Neural cell (in vitro differentiated cells): ENCODE measurements at regions not wholly inside any gene's neighbourhood (a gene's known extent, or its start where the extent isn't known, plus 50 kb on each side); places are given as distances from the start of the nearest gene placed in this dataset.

Source experiments
- H2AFZ ChIP-seq: fragments of 200-600, 300-800 bp; sonication (generic), shearing (Covaris generic); 2 replicates; pipeline ENCODE4 v1.6.0; 2014; ENCODE audit warnings: low read depth, mild to moderate bottlenecking, antibody characterized with exemption, low read length, moderate library complexity
- H3F3A ChIP-seq: fragments of 200-600 bp; shearing (Covaris generic); 2 replicates; pipeline ENCODE4 v1.6.1; 2016; ENCODE audit warnings: mild to moderate bottlenecking, moderate library complexity, mixed read lengths, antibody characterized with exemption, low read length; ENCODE audit not compliant: insufficient read depth, poor library complexity, severe bottlenecking
- H3K27ac ChIP-seq: fragments of 200-600, 300-800 bp; sonication (generic), shearing (Covaris generic); 2 replicates; pipeline ENCODE4 v1.5.1; 2014; ENCODE audit warnings: mild to moderate bottlenecking, low read length, moderate library complexity
- H3K27me3 ChIP-seq: fragments of 300-800, 200-600 bp; sonication (generic), shearing (Covaris generic); 2 replicates; pipeline ENCODE4 v1.6.0; 2014; ENCODE audit warnings: mild to moderate bottlenecking, low read depth, low read length, moderate library complexity; ENCODE audit not compliant: insufficient read depth
- H3K36me3 ChIP-seq: fragments of 300-800, 200-600 bp; sonication (generic), shearing (Covaris generic); 2 replicates; pipeline ENCODE4 v1.5.1; 2014; ENCODE audit warnings: mild to moderate bottlenecking, antibody characterized with exemption, low read length, moderate library complexity; ENCODE audit not compliant: insufficient read depth
- H3K4me2 ChIP-seq: fragments of 300-800, 200-600 bp; sonication (generic), shearing (Covaris generic); 2 replicates; pipeline ENCODE4 v1.6.0; 2014; ENCODE audit warnings: mild to moderate bottlenecking, low read length
- H3K4me3 ChIP-seq: fragments of 300-800, 200-600 bp; sonication (generic), shearing (Covaris generic); 2 replicates; pipeline ENCODE4 v1.5.1; 2014; ENCODE audit warnings: mild to moderate bottlenecking, low read length, moderate library complexity
- H3K79me2 ChIP-seq: fragments of 200-600 bp; shearing (Covaris generic); replicated peaks from 2 replicates; pipeline ENCODE4 v1.6.0; 2014; ENCODE audit warnings: mild to moderate bottlenecking, low read length, moderate library complexity; ENCODE audit not compliant: insufficient read depth
- H3K9ac ChIP-seq: fragments of 300-800, 200-600 bp; sonication (generic), shearing (Covaris generic); 2 replicates; pipeline ENCODE4 v1.6.1; 2016; ENCODE audit warnings: mild to moderate bottlenecking, low read length, mixed read lengths
- H3K9me2 ChIP-seq: fragments of 200-600 bp; shearing (Covaris generic); 2 replicates; pipeline ENCODE4 v1.6.1; 2016; ENCODE audit warnings: mild to moderate bottlenecking, low read length, mixed read lengths; ENCODE audit not compliant: insufficient read depth
- H3K9me3 ChIP-seq: fragments of 200-600, 300-800 bp; sonication (generic), shearing (Covaris generic); 2 replicates; pipeline ENCODE4 v1.6.1; 2016; ENCODE audit warnings: mild to moderate bottlenecking, mixed run types, low read length, moderate library complexity, mixed read lengths
- H4K20me1 ChIP-seq: fragments of 200-600 bp; shearing (Covaris generic); 2 replicates; pipeline ENCODE4 v1.6.1; 2016; ENCODE audit warnings: mild to moderate bottlenecking, mixed run types; ENCODE audit not compliant: insufficient read depth
- EP300 ChIP-seq: fragments of 450-650 bp; conservative IDR thresholded peaks from 2 replicates; pipeline ENCODE4 v1.6.1; 2014; ENCODE audit warnings: antibody characterized with exemption, mild to moderate bottlenecking, moderate library complexity; ENCODE audit not compliant: poor library complexity, severe bottlenecking
- EZH2 ChIP-seq: fragments of 200-600, 300-800 bp; shearing (Covaris generic), sonication (generic); IDR thresholded peaks from 2 replicates; pipeline ENCODE4 v1.6.1; 2014; ENCODE audit warnings: antibody characterized with exemption, low read length, borderline replicate concordance, mild to moderate bottlenecking; ENCODE audit not compliant: insufficient read depth, poor library complexity, severe bottlenecking
- MXI1 ChIP-seq: fragments of 450-650 bp; conservative IDR thresholded peaks from 2 replicates; pipeline ENCODE4 v1.6.1; 2014; ENCODE audit warnings: antibody characterized with exemption, mild to moderate bottlenecking; ENCODE audit not compliant: poor library complexity, severe bottlenecking
- POLR2AphosphoS5 ChIP-seq: IDR thresholded peaks from 2 replicates; pipeline ENCODE4 v1.6.1; 2012
- RAD21 ChIP-seq: fragments of 450-650 bp; conservative IDR thresholded peaks from 2 replicates; pipeline ENCODE4 v1.6.1; 2014; ENCODE audit warnings: antibody characterized with exemption, mild to moderate bottlenecking, moderate library complexity
- SMC3 ChIP-seq: fragments of 450-650 bp; conservative IDR thresholded peaks from 2 replicates; pipeline ENCODE4 v1.6.1; 2014; ENCODE audit warnings: antibody characterized with exemption, mild to moderate bottlenecking, moderate library complexity; ENCODE audit not compliant: poor library complexity
- TAF1 ChIP-seq: IDR thresholded peaks from 2 replicates; pipeline ENCODE4 v1.6.1; 2012; ENCODE audit warnings: low read depth
- TF ChIP-seq, protein P1 (sequence below): fragments of 450-650 bp; IDR thresholded peaks from 2 replicates; pipeline ENCODE4 v1.5.1; 2014; ENCODE audit warnings: antibody characterized with exemption, mild to moderate bottlenecking, moderate library complexity; ENCODE audit not compliant: poor library complexity, severe bottlenecking
- TF ChIP-seq, protein P2 (sequence below): IDR thresholded peaks from 2 replicates; pipeline ENCODE4 v1.6.1; 2012; ENCODE audit warnings: borderline replicate concordance

DNA sequence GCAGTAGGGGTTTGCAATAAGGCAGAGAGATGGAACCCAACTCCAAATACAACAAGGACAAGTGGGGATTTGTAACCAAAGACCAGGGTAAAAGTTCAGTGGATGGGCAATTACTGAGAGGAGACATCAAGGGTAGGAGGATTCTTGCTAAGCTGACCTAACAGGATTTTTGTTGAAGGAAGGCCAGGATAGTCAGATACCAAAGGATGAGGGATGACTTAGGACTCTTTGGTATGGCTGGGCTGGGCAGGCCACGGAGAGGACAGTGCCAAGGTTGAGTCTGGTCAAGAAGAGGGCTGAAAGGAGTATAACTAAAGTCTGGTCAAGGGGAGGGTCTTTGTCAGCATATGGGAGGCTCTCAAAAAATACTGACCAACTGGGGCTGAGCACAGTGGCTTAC, 85.3 kb upstream of the UBE2E2 start:
- H3K36me3 ChIP-seq = no peaks in the 10 kb centered on the region
- no peaks in the 10 kb centered on the region for H3K27me3 ChIP-seq
- H3K9me3 ChIP-seq = no peaks in the 10 kb centered on the region
- H3K9me2 ChIP-seq = no peaks in the 10 kb centered on the region
- H3K79me2 ChIP-seq = no peaks in the 10 kb centered on the region
- H3K4me2 ChIP-seq = no peak overlapping the region
- H3K9ac ChIP-seq = no peak overlapping the region
- no peaks in the 10 kb centered on the region for H3F3A ChIP-seq
- TF ChIP-seq SMC3 = no peak
- TF ChIP-seq, protein P1, sequence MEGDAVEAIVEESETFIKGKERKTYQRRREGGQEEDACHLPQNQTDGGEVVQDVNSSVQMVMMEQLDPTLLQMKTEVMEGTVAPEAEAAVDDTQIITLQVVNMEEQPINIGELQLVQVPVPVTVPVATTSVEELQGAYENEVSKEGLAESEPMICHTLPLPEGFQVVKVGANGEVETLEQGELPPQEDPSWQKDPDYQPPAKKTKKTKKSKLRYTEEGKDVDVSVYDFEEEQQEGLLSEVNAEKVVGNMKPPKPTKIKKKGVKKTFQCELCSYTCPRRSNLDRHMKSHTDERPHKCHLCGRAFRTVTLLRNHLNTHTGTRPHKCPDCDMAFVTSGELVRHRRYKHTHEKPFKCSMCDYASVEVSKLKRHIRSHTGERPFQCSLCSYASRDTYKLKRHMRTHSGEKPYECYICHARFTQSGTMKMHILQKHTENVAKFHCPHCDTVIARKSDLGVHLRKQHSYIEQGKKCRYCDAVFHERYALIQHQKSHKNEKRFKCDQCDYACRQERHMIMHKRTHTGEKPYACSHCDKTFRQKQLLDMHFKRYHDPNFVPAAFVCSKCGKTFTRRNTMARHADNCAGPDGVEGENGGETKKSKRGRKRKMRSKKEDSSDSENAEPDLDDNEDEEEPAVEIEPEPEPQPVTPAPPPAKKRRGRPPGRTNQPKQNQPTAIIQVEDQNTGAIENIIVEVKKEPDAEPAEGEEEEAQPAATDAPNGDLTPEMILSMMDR = no peak
- no peak for TF ChIP-seq RAD21
- TF ChIP-seq TAF1 = no peak
- TF ChIP-seq MXI1 = no peak
- TF ChIP-seq, protein P2, sequence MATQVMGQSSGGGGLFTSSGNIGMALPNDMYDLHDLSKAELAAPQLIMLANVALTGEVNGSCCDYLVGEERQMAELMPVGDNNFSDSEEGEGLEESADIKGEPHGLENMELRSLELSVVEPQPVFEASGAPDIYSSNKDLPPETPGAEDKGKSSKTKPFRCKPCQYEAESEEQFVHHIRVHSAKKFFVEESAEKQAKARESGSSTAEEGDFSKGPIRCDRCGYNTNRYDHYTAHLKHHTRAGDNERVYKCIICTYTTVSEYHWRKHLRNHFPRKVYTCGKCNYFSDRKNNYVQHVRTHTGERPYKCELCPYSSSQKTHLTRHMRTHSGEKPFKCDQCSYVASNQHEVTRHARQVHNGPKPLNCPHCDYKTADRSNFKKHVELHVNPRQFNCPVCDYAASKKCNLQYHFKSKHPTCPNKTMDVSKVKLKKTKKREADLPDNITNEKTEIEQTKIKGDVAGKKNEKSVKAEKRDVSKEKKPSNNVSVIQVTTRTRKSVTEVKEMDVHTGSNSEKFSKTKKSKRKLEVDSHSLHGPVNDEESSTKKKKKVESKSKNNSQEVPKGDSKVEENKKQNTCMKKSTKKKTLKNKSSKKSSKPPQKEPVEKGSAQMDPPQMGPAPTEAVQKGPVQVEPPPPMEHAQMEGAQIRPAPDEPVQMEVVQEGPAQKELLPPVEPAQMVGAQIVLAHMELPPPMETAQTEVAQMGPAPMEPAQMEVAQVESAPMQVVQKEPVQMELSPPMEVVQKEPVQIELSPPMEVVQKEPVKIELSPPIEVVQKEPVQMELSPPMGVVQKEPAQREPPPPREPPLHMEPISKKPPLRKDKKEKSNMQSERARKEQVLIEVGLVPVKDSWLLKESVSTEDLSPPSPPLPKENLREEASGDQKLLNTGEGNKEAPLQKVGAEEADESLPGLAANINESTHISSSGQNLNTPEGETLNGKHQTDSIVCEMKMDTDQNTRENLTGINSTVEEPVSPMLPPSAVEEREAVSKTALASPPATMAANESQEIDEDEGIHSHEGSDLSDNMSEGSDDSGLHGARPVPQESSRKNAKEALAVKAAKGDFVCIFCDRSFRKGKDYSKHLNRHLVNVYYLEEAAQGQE = no peak
- TF ChIP-seq POLR2AphosphoS5 = no peak
- no peak for TF ChIP-seq EP300
- no peak for TF ChIP-seq EZH2
- no peak overlapping the region for H3K4me3 ChIP-seq
- H3K27ac ChIP-seq = no peak overlapping the region
- no peak overlapping the region for H2AFZ ChIP-seq
- no peaks in the 10 kb centered on the region for H4K20me1 ChIP-seq

DNA sequence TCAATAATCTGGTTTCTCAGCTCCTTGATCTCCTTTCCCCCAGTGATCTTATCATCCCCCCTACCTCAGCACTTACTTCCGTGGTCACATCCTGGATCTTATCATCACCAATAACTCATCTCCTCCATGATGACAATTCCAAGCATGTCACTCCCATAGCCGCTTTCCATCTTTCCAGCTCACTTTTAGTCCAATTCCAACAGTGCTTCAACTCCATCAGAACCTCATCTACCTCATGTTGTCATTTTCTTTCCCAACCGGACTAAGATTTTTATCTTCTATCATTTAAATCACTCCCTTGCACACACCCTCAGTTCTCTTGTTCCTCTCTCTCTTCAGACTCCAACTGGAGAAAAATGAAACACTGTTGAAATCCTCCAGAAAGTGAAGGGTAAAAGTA, 75.9 kb upstream of the UBE2E2 start:
- H3K27ac ChIP-seq = no peak overlapping the region
- H2AFZ ChIP-seq = no peak overlapping the region
- no peak overlapping the region for H3K4me3 ChIP-seq
- no peak overlapping the region for H3K9ac ChIP-seq
- no peaks in the 10 kb centered on the region for H3K9me2 ChIP-seq
- H3K4me2 ChIP-seq = no peak overlapping the region
- no peaks in the 10 kb centered on the region for H3K79me2 ChIP-seq
- H3F3A ChIP-seq = no peaks in the 10 kb centered on the region
- H3K36me3 ChIP-seq = no peaks in the 10 kb centered on the region
- no peaks in the 10 kb centered on the region for H3K27me3 ChIP-seq
- H4K20me1 ChIP-seq = no peaks in the 10 kb centered on the region
- TF ChIP-seq RAD21 (no peak), POLR2AphosphoS5 (no peak), SMC3 (no peak), EZH2 (no peak), EP300 (no peak), MXI1 (no peak), TAF1 (no peak)
- TF ChIP-seq, protein P2 = no peak
- TF ChIP-seq, protein P1 = no peak
- no peaks in the 10 kb centered on the region for H3K9me3 ChIP-seq
